Adrenal gland (tissue), 9 donors: ENCODE measurements at regions not wholly inside any gene's neighbourhood (a gene's known extent, or its start where the extent isn't known, plus 50 kb on each side); places are given as distances from the start of the nearest gene placed in this dataset.

Experiments used
- DNase-seq, 7 donors: peaks; one replicate each; pipeline ENCODE4 v3.0.0-alpha.2; 2019 to 2020
- H3K27ac ChIP-seq, 5 donors: fragments of 200-600 bp; sonication (generic) in 4 of 5; 1 replicate in 3 of 5; 2 replicates in 2 of 5; pipeline versions ENCODE4 v1.5.1 to v1.8.0; 2016 to 2020; ENCODE audit warnings: mild to moderate bottlenecking in 1 of 5
- H3K27me3 ChIP-seq: fragments of 200-600 bp; 2 replicates; pipeline ENCODE4 v1.8.0; 2021
- H3K36me3 ChIP-seq, 2 donors: fragments of 200-600 bp; replicated peaks in 1 of 2; 1 replicate in 1 of 2; 2 replicates in 1 of 2; pipeline versions ENCODE4 v1.5.1 to v1.8.0; 2018 to 2022
- H3K4me1 ChIP-seq, 2 donors: fragments of 200-600 bp; replicated peaks in 1 of 2; 1 replicate in 1 of 2; 2 replicates in 1 of 2; pipeline versions ENCODE4 v1.5.1 to v1.8.0; 2018 to 2021
- H3K4me3 ChIP-seq, 4 donors: fragments of 200-600 bp; sonication (generic) in 3 of 4; one replicate each; pipeline ENCODE4 v1.5.1; 2016 to 2018
- H3K9me3 ChIP-seq, 3 donors: fragments of 200-600 bp; sonication (generic) in 1 of 3; replicated peaks in 1 of 3; 1 replicate in 2 of 3; 2 replicates in 1 of 3; pipeline versions ENCODE4 v1.5.1 to v1.8.0; 2016 to 2021
- CTCF ChIP-seq, 6 experiments: fragments of 450-650 bp in 4 of 6; fragments of 200-600 bp in 2 of 6; sonication (generic) in 1 of 6; IDR thresholded peaks; 1 replicate in 5 of 6; 2 replicates in 1 of 6; pipeline versions ENCODE4 v1.5.1 to v1.8.0; 2016 to 2021; ENCODE audit warnings: antibody characterized with exemption in 6 of 6, mild to moderate bottlenecking in 2 of 6, moderate library complexity in 1 of 6
- POLR2A ChIP-seq, 2 donors: fragments of 450-650 bp; IDR thresholded peaks; one replicate each; pipeline ENCODE4 v1.6.1; 2017; ENCODE audit warnings: antibody characterized with exemption in 2 of 2, mild to moderate bottlenecking in 2 of 2, moderate library complexity in 1 of 2
- WGBS, 4 donors: extraction: QIAGEN DNeasy Blood & Tissue Kit in 2 of 4; methylation state at CpG; one replicate each; pipeline versions ENCODE4 v1.1.5 to v1.1.7; 2013 to 2017; 5-methylcytosine and 5-hydroxymethylcytosine counted together
- intact Hi-C, 2 donors: fragments of 100-400 bp; cut with DNase I; formaldehyde crosslinking; loops; one replicate each; pipeline versions ENCODE4 v1.14.1 to v1.15.0; 2022 to 2023
- donor health status: healthy with polysubstance abuse.
- donor health status: Bipolar disorder and iron deficiency.
- donor health status: DM: yes; HTN: yes; CAD: no.
- donor health status: DM: no; HTN: no; CAD: no.
- donor health status: DM: no; HTN: no; CAD: no.

- H3K4me1 ChIP-seq: no peaks in the 10 kb centered on the region
- H3K27ac ChIP-seq: no peak overlapping the region
- no peak overlapping the region for H3K4me3 ChIP-seq
- no peaks in the 10 kb centered on the region for H3K9me3 ChIP-seq
- 76 to 87% (median 80%) methylated on average over 7 of the region's 7 CpGs for WGBS, 4 donors
- no peaks in the 10 kb centered on the region for H3K36me3 ChIP-seq
- no peak for DNase-seq
- no peak for TF ChIP-seq POLR2A (IDR thresholded peaks at IDR 0.05)
- TF ChIP-seq CTCF (IDR thresholded peaks at IDR 0.05): no peak
- no peaks in the 10 kb centered on the region for H3K27me3 ChIP-seq
- intact Hi-C loops: no loop called here
These were observed 655.6 kb downstream of the ETS1 start for GRCh38 chr11:127931803-127932202.

- Histone ChIP-seq H3K9me3 (no peaks in the 10 kb centered on the region), H3K36me3 (no peaks in the 10 kb centered on the region), H3K27me3 (no peaks in the 10 kb centered on the region), H3K27ac (no peak overlapping the region), H3K4me1 (no peaks in the 10 kb centered on the region), H3K4me3 (no peak overlapping the region)
- no peak for DNase-seq
- WGBS, 4 donors: 90 to 96% (median 92%) methylated on average over 7 to 8 of the region's 8 CpGs
- TF ChIP-seq POLR2A (IDR thresholded peaks at IDR 0.05): no peak
- no peak for TF ChIP-seq CTCF (IDR thresholded peaks at IDR 0.05)
- intact Hi-C loops: no loop called here
These were observed 660.6 kb downstream of the ETS1 start for GRCh38 chr11:127926721-127927120.

- no peaks in the 10 kb centered on the region for H3K9me3 ChIP-seq
- no peak overlapping the region for H3K4me3 ChIP-seq
- intact Hi-C loops: no loop called here
- WGBS, 4 donors: 61 to 68% (median 63%) methylated on average over 2 to 4 of the region's 4 CpGs
- no peak for TF ChIP-seq POLR2A (IDR thresholded peaks at IDR 0.05)
- no peak for TF ChIP-seq CTCF (IDR thresholded peaks at IDR 0.05)
- no peak for DNase-seq
- no peak overlapping the region for H3K27ac ChIP-seq
- no peaks in the 10 kb centered on the region for H3K36me3 ChIP-seq
- no peaks in the 10 kb centered on the region for H3K27me3 ChIP-seq
- no peaks in the 10 kb centered on the region for H3K4me1 ChIP-seq
These were observed 661.9 kb downstream of the ETS1 start for GRCh38 chr11:127925475-127925874.

GRCh38 chr11:127919206-127920000 lies 668.0 kb downstream of the ETS1 start:
- intact Hi-C loops: no loop called here
- Histone ChIP-seq H3K9me3 (no peaks in the 10 kb centered on the region), H3K27ac (no peak overlapping the region), H3K27me3 (no peaks in the 10 kb centered on the region), H3K4me1 (no peaks in the 10 kb centered on the region), H3K4me3 (no peak overlapping the region), H3K36me3 (no peaks in the 10 kb centered on the region)
- TF ChIP-seq POLR2A (IDR thresholded peaks at IDR 0.05): no peak
- no peak for TF ChIP-seq CTCF (IDR thresholded peaks at IDR 0.05)
- no peak for DNase-seq
- 67 to 83% (median 77%) methylated on average over 2 of the region's 2 CpGs for WGBS, 4 donors
